ENCODE measurements at regions not wholly inside any gene's neighbourhood (a gene's known extent, or its start where the extent isn't known, plus 50 kb on each side); places are given as distances from the start of the nearest gene placed in this dataset.
A peak's percentile ranks its signal among the peaks of the same experiment; 100 is the strongest.
"Not testable (repeated sequence)": the region's sequence is repeated elsewhere in the genome, so short reads cannot be mapped to it uniquely, and the experiment has no call there.

GRCh38 chr3:96538186-96538585 is 276.2 kb upstream of the EPHA6 start:
- no peak for ATAC-seq
- H3K27ac ChIP-seq = no peak overlapping the region
- no peak for DNase-seq
- intact Hi-C loops (cut with DNase I) = no loop called here
- H3K4me1 ChIP-seq = no peaks in the 10 kb centered on the region
- no peaks in the 10 kb centered on the region for H3K9me3 ChIP-seq
- H3K4me3 ChIP-seq = no peak overlapping the region
- no peak for TF ChIP-seq CTCF (IDR thresholded peaks at IDR 0.05)
- H3K27me3 ChIP-seq = no peaks in the 10 kb centered on the region
- no peaks in the 10 kb centered on the region for H3K36me3 ChIP-seq

GRCh38 chr3:96548073-96548472 is 266.3 kb upstream of the EPHA6 start:
- Histone ChIP-seq H3K9me3 (no peaks in the 10 kb centered on the region), H3K27ac (no peak overlapping the region), H3K4me1 (no peaks in the 10 kb centered on the region), H3K36me3 (no peaks in the 10 kb centered on the region), H3K4me3 (no peak overlapping the region), H3K27me3 (no peaks in the 10 kb centered on the region)
- TF ChIP-seq CTCF (IDR thresholded peaks at IDR 0.05) = no peak
- ATAC-seq (no peak), DNase-seq (no peak)
- intact Hi-C loops (cut with DNase I) = no loop called here

GRCh38 chr3:96576935-96577334 is 237.5 kb upstream of the EPHA6 start:
- TF ChIP-seq CTCF (IDR thresholded peaks at IDR 0.05) = no peak
- H3K4me3 ChIP-seq = no peak overlapping the region

GRCh38 chr3:96584066-96584465 is 230.3 kb upstream of the EPHA6 start:
- ATAC-seq = no peak
- Histone ChIP-seq H3K27ac (no peak overlapping the region), H3K27me3 (no peaks in the 10 kb centered on the region), H3K9me3 (no peaks in the 10 kb centered on the region), H3K4me3 (no peak overlapping the region), H3K36me3 (no peaks in the 10 kb centered on the region), H3K4me1 (no peaks in the 10 kb centered on the region)
- no peak for DNase-seq
- TF ChIP-seq CTCF (IDR thresholded peaks at IDR 0.05) = no peak
- intact Hi-C loops (cut with DNase I) = no loop called here

More at GRCh38 chr3:96576935-96577334, 237.5 kb upstream of the EPHA6 start:
- H3K36me3 ChIP-seq = no peaks in the 10 kb centered on the region
- no peaks in the 10 kb centered on the region for H3K4me1 ChIP-seq
- DNase-seq (no peak), ATAC-seq (no peak)
- no peaks in the 10 kb centered on the region for H3K27me3 ChIP-seq
- intact Hi-C loops (cut with DNase I) = no loop called here
- H3K27ac ChIP-seq = no peak overlapping the region
- peaks cover 8% of the 10 kb centered on the region for H3K9me3 ChIP-seq

GRCh38 chr3:96606865-96607264 is 207.5 kb upstream of the EPHA6 start:
- H3K4me3 ChIP-seq; H3K27ac ChIP-seq; H3K27me3 ChIP-seq; H3K4me1 ChIP-seq; H3K36me3 ChIP-seq; H3K9me3 ChIP-seq; intact Hi-C loops (cut with DNase I); DNase-seq; ATAC-seq: not testable (repeated sequence)

- Histone ChIP-seq H3K4me1 (no peaks in the 10 kb centered on the region), H3K27ac (no peak overlapping the region), H3K4me3 (no peak overlapping the region), H3K36me3 (no peaks in the 10 kb centered on the region), H3K9me3 (no peaks in the 10 kb centered on the region), H3K27me3 (no peaks in the 10 kb centered on the region)
- intact Hi-C loops (cut with DNase I) = no loop called here
- no peak for TF ChIP-seq CTCF (IDR thresholded peaks at IDR 0.05)
- DNase-seq = peak; percentile 51
- ATAC-seq = no peak
Observed at GRCh38 chr3:96619475-96619874, 194.9 kb upstream of the EPHA6 start.
